OCI-LY7 (cell line): ENCODE measurements at regions not wholly inside any gene's neighbourhood (a gene's known extent, or its start where the extent isn't known, plus 50 kb on each side); places are given as distances from the start of the nearest gene placed in this dataset.

Source experiments
- BruUV-seq: library from RNA; stranded (reverse); fragments of 400-500 nt; replicated peaks from 2 replicates; lab custom pipeline; 2021; lab: Mats Ljungman, UMichigan
- CTCF ChIA-PET: fragments of 300-600 bp; sonication (Branson Sonifier 250); formaldehyde crosslinking; loops from one replicate; lab custom pipeline; 2022; ENCODE audit warnings: antibody characterized with exemption; ENCODE audit not compliant: unreplicated experiment; lab: Charles Lee
- POLR2A ChIA-PET: fragments of 300-600 bp; sonication (Branson Sonifier 250); formaldehyde crosslinking; loops from one replicate; lab custom pipeline; 2022; ENCODE audit warnings: antibody characterized with exemption; lab: Charles Lee
- DNase-seq: peaks from one replicate; pipeline ENCODE4 v3.0.0-alpha.2; 2015; ENCODE audit warnings: low spot score
- H2AFZ ChIP-seq: fragments of 200-600 bp; sonication (generic), shearing (Covaris generic); 2 replicates; pipeline ENCODE4 v1.6.1; 2014; ENCODE audit warnings: mild to moderate bottlenecking, antibody characterized with exemption, low read length, moderate library complexity
- H3K27ac ChIP-seq: fragments of 200-600 bp; sonication (generic); 2 replicates; pipeline ENCODE4 v1.5.1; 2014; ENCODE audit warnings: mixed run types, low read depth, mild to moderate bottlenecking, moderate library complexity, low read length, inconsistent platforms; ENCODE audit not compliant: poor library complexity, severe bottlenecking
- H3K36me3 ChIP-seq: fragments of 200-600 bp; sonication (generic); 2 replicates; pipeline ENCODE4 v1.6.1; 2014; ENCODE audit warnings: mild to moderate bottlenecking, antibody characterized with exemption, low read length, moderate library complexity, mixed read lengths; ENCODE audit not compliant: insufficient read depth
- H3K4me1 ChIP-seq: fragments of 200-600 bp; sonication (generic); 2 replicates; pipeline ENCODE4 v1.5.1; 2014; ENCODE audit warnings: mild to moderate bottlenecking, low read length; ENCODE audit not compliant: insufficient read depth, poor library complexity, severe bottlenecking
- H3K4me2 ChIP-seq: fragments of 200-600 bp; sonication (generic); 2 replicates; pipeline ENCODE4 v1.6.1; 2014; ENCODE audit warnings: mild to moderate bottlenecking, low read length
- H3K4me3 ChIP-seq: fragments of 200-600 bp; sonication (generic); 2 replicates; pipeline ENCODE4 v1.5.1; 2014; ENCODE audit warnings: mild to moderate bottlenecking, low read depth, low read length; ENCODE audit not compliant: poor library complexity, severe bottlenecking
- H3K79me2 ChIP-seq: fragments of 200-600 bp; sonication (generic); 2 replicates; pipeline ENCODE4 v1.6.1; 2016; ENCODE audit warnings: low read depth, mild to moderate bottlenecking, low read length, moderate library complexity, mixed read lengths; ENCODE audit not compliant: insufficient read depth
- H3K9me2 ChIP-seq: fragments of 200-600 bp; sonication (generic); 2 replicates; pipeline ENCODE4 v1.6.1; 2016; ENCODE audit warnings: mild to moderate bottlenecking, low read length, mixed read lengths; ENCODE audit not compliant: insufficient read depth
- H3K9me3 ChIP-seq: fragments of 200-600 bp; sonication (generic); 2 replicates; pipeline ENCODE4 v1.6.1; 2014; ENCODE audit warnings: mild to moderate bottlenecking, mixed run types, low read length, mixed read lengths
- H4K20me1 ChIP-seq: fragments of 200-600 bp; sonication (generic); 2 replicates; pipeline ENCODE4 v1.6.1; 2014; ENCODE audit warnings: mild to moderate bottlenecking, antibody characterized with exemption, low read length, moderate library complexity, mixed read lengths; ENCODE audit not compliant: insufficient read depth
- CTCF ChIP-seq: fragments of 200-600 bp; sonication (generic); conservative IDR thresholded peaks from 2 replicates; pipeline ENCODE4 v1.5.1; 2014; ENCODE audit warnings: mild to moderate bottlenecking, antibody characterized with exemption, low read length, moderate library complexity, mixed read lengths
- EZH2phosphoT487 ChIP-seq: fragments of 200-600 bp; sonication (generic); IDR thresholded peaks from 2 replicates; pipeline ENCODE4 v1.6.1; 2018; ENCODE audit warnings: low read depth, borderline replicate concordance, mild to moderate bottlenecking, mixed run types, antibody characterized with exemption, low read length, moderate library complexity, mixed read lengths
- intact Hi-C: fragments of 100-400 bp; cut with micrococcal nuclease; formaldehyde crosslinking; loops from one replicate; pipeline ENCODE4 v1.10.0; 2022; ENCODE audit not compliant: unreplicated experiment

GRCh38 chr9:84493284-84493947 lies 152.9 kb upstream of the SLC28A3 start:
- Histone ChIP-seq H3K9me2 (no peaks in the 10 kb centered on the region), H3K79me2 (no peaks in the 10 kb centered on the region), H3K4me2 (no peak overlapping the region), H4K20me1 (no peaks in the 10 kb centered on the region), H3K36me3 (no peaks in the 10 kb centered on the region), H3K9me3 (no peaks in the 10 kb centered on the region), H2AFZ (no peak overlapping the region), H3K4me3 (no peak overlapping the region), H3K27ac (no peak overlapping the region), H3K4me1 (no peaks in the 10 kb centered on the region)
- intact Hi-C loops = no loop called here
- DNase-seq = no peak
- ChIA-PET POLR2A (no interaction called here), CTCF (no interaction called here)
- no TSS peak for BruUV-seq
- TF ChIP-seq EZH2phosphoT487 (no peak), CTCF (no peak)

- H3K4me1 ChIP-seq = no peaks in the 10 kb centered on the region
- CTCF ChIA-PET = no interaction called here
Observed at GRCh38 chr9:84499969-84500582, 159.5 kb upstream of the SLC28A3 start.

More at GRCh38 chr9:84499969-84500582, 159.5 kb upstream of the SLC28A3 start:
- H3K9me2 ChIP-seq = no peaks in the 10 kb centered on the region
- POLR2A ChIA-PET = interaction anchor here (0.6 kb wide), 1 partner anchor 14 kb away, joined by 3 read pairs; no protein-coding TSS in a partner anchor
- no peaks in the 10 kb centered on the region for H3K9me3 ChIP-seq
- H3K36me3 ChIP-seq = no peaks in the 10 kb centered on the region
- DNase-seq = no peak
- intact Hi-C loops = no loop called here
- no peaks in the 10 kb centered on the region for H4K20me1 ChIP-seq
- no TSS peak for BruUV-seq
- no peak for TF ChIP-seq EZH2phosphoT487
- TF ChIP-seq CTCF = no peak
- H3K4me3 ChIP-seq = no peak overlapping the region
- no peaks in the 10 kb centered on the region for H3K79me2 ChIP-seq
- H2AFZ ChIP-seq = no peak overlapping the region
- H3K4me2 ChIP-seq = no peak overlapping the region
- no peak overlapping the region for H3K27ac ChIP-seq
